Fibroblast of skin of left quadriceps (primary cell): ENCODE measurements at regions not wholly inside any gene's neighbourhood (a gene's known extent, or its start where the extent isn't known, plus 50 kb on each side); places are given as distances from the start of the nearest gene placed in this dataset.

Source experiments
- DNase-seq, 2 experiments: peaks; one replicate each; pipeline ENCODE4 v3.0.0-alpha.2; 2013; ENCODE audit warnings: low read depth in 2 of 2

DNA sequence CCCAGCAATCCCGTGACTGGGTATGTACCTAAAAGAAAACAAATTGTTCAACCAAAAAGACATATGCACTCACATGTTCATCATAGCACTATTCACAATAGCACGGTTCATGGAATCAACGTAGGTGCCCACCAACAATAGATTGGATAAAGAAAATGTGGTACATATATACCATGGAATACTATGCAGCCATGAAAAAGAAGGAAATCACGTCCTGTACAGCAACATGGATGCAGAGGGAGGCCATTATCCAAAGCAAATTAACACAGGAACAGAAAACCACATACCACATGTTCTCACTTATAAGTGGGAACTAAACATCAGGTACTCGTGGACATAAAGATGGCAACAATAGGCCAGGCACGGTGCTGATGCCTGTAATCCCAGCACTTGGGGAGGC lies 207.9 kb upstream of the TNP1 start:
- DNase-seq, result no peak

DNA sequence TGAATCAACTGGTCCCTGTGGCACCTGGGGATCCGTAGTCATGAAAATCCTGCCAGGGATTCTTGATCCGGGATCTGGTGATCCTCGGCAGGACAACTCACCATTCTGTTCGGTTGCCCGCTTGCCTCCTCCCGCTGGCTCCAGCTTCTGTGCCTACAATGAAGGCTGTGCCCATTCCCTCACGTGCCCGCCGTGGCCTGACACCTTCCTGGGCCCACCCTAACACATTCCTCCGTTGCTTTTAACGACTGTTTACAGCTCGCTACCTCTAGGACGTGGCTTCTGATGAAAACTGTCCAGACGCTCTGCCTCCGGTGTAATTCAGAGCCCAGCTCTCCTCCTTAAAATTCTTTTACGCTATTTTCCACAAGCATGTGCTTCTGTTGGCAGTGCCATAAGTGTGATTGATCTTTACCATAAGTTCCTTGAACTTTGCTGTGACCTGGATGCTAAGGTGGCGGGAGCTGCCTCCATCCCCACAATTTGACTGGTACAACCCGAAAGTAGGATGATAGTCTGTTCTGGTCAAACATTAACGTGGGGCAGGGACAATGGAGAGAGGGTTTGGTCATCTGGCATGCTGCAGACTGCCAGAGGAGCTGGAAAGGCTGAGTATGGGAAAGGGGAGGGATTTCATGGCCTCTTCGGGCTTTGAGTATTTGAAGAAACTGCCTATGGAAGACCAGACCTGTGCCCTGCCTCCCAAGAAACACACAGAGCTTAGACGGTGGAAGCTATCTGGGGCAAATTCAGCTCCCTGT lies 206.8 kb upstream of the TNP1 start:
- no peak for DNase-seq

- DNase-seq, result peak; percentile 92 to 93
Observed at GRCh38 chr2:217065695-217066405, 206.0 kb upstream of the TNP1 start.

GRCh38 chr2:217065012-217065290 lies 205.1 kb upstream of the TNP1 start:
- DNase-seq, result no peak

GRCh38 chr2:217064234-217065011 lies 204.6 kb upstream of the TNP1 start:
- no peak for DNase-seq

- no peak for DNase-seq
Observed at GRCh38 chr2:217063238-217063755, 203.4 kb upstream of the TNP1 start.

DNA sequence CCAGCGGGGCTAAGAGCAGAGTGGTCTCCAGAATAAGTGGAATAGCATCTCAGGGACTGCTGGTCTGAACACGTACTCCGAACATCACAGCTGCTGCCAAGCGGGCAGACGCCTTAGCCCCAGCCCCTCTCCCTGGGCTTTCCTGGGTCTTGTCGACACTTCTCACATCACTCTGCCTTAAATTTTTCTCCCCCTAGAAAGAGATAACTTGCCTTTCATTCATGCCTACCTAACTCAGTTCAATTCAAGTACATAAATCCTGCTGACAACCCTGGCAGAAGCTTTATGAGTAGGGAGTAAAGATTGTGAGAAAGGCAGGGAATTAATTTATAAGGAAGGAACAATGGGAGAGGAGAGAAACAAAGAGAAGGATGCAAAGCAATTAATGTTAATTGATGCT lies 202.9 kb upstream of the TNP1 start:
- no peak for DNase-seq

DNA sequence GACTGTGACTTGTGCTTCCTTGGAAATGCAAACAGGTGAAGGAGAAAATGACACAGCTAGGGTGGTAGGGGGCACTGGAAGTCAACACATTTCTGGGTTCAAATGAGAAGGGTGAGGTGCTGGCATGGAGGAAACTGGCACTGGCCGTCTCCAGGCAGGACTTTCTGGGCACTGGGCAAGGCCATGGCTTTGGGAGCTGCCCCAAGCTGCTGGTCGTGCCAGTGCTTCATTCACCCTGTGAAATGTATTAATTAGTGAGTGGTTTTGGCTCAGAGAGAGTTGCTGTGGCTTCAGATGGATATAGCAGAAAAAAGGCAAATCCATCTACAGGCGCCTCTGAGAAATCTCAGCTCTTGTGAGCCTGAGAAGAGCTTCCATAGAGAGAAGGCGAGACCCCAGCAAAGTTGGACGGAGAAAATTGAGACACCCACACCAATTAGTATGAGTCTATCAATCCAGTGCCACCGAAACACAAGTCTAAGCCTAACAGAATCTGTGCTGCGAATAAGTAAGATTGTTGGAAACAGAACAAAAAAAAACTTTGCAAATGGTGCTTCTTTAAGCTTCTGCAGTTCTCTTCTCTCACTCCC lies 202.1 kb upstream of the TNP1 start:
- no peak for DNase-seq

DNA sequence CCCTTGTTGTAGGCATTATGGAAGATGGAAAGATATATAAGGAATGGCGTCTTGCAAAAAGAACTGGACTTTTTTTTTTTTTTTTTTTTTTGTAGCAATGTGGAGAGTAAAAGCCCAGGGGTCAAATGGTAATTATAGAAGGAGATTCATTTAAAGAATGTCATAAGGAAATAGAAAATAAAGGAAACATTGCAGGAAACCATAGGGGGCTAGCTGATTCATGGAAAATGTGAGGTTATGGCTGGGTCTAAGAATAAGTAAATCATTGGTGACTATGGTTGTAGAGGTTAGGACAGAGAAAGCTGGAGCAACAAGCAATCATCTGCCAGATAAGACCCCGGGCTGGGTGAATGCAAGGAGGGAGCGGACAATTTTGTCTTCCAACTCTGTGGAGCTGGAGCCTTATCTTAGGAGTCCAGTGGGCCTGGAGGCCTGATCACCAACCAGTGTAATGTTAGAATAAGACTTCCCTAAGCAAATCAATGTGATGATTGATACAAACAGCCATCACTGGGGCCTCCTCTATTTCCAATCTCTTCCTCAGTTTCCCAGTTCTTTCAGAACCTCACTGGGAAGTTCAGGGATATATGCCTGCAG lies 201.2 kb upstream of the TNP1 start:
- DNase-seq, result no peak

- DNase-seq, result no peak
Observed at GRCh38 chr2:217060516-217060915, 200.7 kb upstream of the TNP1 start.

DNA sequence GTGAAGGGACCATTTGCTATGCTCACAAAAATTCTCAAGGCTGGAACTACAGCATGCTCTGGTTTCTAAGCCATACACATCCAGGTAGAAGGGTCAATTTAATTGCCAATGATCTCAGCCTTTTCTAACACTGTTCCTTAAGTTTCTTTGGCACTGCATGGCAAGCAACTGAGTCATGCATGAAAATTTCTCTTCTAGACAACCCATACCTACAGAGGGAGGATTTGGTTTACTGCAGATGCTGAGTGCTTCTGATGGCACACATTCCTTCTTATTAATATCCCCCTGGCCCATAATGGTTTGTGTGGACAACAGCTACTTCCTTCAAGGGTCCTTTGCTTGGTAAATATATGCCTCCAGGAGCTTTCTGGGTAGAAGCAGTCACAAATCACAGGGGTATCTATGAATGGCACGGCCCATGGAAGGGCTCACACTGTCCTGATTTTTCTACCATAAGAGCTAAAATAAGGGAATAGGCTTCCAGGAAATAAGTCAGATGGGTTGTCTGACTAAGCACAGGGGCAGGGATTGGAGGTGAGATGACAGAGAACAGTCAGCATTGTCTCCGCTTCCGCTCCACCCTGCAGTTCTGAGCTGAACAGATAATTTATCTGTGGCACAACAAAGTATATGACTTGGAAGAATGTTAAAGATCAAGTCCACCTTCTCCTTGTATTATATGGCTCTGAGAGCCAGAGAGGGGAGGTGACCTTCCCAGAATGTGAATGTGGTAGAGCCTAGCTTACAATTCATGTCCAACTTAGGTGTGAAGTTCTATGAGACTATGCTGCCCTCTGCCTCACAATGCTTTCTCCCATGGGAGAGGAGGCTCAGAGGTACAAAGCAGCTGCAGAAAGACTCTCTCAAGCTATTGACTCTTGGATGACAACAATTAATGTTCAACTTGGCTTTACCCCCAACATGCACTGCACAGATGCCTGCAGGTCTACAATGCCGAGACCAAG lies 199.2 kb upstream of the TNP1 start:
- DNase-seq, result no peak

- DNase-seq, result no peak
Observed at GRCh38 chr2:217057773-217058172, 197.9 kb upstream of the TNP1 start.

- no peak for DNase-seq
Observed at GRCh38 chr2:217055624-217056023, 195.8 kb upstream of the TNP1 start.

DNA sequence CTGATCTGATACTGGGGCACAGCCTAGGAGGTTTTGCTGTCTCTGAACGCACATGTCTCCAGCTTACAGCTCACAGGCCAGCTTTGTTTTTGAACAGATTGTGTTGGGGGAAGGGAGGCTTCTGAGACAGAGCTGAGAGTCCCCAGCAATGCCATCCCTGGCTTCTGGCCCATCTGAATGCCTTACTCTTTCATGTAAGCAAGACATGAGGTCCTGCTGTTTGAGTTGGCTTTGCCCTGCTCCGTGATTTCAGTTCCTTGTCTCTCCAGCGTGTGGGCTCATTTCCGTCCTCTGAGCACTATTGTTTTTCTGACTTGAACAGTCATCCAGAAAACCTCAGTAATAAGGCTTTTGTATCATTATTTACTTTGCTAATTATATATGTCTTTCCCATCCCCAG lies 194.9 kb upstream of the TNP1 start:
- DNase-seq, result no peak

DNA sequence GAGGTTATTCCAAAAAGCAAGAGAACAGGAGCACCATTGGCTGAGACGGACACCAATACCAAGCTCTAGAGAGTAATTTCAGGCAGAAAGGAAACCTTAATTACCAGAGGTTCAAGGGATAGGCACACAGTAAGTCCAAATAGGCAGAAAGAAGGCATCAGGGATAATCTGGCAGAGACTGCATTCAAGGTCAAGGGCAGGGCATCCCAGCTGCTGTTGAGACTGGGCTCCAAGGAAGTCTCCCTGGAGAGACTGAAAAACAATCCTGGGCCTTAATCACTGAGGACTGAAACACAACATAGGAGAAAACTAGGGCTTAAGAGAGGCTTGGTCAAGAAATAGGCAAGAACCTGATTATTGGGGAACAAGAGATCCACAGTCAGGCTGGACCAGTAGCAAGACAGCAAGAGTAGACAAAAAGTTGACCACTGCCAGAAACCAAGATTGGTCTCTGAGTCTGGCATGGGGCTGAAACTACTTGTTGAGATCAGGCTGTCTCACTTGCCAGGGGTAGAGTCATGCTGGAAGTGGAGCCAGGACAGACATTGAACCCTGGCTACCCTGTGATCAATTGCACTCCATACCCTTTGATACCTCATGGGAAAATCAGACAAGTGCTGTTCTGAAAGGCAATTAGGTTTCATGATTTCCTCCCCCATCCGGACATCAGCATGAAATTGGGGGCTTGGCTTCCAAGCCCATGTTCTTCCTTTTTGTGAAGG lies 193.2 kb upstream of the TNP1 start:
- DNase-seq, result no peak

DNA sequence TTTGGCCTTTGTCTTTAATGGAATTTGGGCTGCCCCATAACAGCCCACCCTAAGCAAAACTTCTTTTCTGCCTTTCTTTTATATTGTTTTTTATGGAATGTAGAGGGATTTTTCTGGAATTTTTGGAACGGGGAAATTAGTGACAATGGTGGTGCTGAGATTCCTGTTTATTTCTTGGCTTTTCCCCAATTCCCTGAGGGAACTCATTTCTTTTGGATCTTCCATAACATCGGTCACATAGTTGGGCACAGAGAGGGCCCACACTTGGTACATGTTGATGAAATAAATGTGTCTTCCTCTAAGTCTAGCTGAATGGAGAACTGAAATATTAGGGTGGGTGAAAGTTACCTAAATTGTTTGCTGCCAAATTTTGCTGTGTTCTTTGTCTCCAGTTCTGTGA lies 191.6 kb upstream of the TNP1 start:
- DNase-seq, result no peak

DNA sequence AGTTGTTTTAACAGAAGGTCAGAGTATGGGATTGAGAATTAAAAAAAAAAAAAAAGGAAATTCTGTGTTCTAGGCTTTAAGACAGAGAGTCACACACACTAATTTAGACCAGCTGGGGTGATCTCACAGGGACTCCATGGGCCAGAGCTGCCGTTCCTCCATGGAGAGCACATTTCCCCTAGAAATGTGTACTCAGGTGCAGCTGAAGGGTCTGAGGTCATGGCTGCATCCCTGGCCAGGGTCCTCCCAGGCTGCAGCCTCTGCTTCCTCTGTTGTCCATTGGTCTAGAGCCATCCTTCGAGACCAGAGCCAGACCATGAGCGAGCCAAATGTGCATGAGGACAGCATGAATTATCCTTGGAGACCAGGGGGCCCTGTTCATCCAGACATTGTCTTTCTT lies 190.1 kb upstream of the TNP1 start:
- DNase-seq, result peak; percentile 20 to 22

GRCh38 chr2:217049422-217049821 lies 189.6 kb upstream of the TNP1 start:
- DNase-seq, result no peak

- no peak for DNase-seq
Observed at GRCh38 chr2:217048730-217049129, 188.9 kb upstream of the TNP1 start.

- DNase-seq, result no peak
Observed at GRCh38 chr2:217047631-217048030, 187.8 kb upstream of the TNP1 start.
